Hepatocyte (in vitro differentiated cells): ENCODE measurements at regions not wholly inside any gene's neighbourhood (a gene's known extent, or its start where the extent isn't known, plus 50 kb on each side); places are given as distances from the start of the nearest gene placed in this dataset.

Experiments used
- DNase-seq: peaks from one replicate; pipeline ENCODE4 v3.0.0-alpha.2; 2016; ENCODE audit warnings: low spot score
- H2AFZ ChIP-seq: fragments of 200-600 bp; sonication (generic); 2 replicates; pipeline ENCODE4 v1.6.0; 2016; ENCODE audit warnings: antibody characterized with exemption, mild to moderate bottlenecking
- H3K27ac ChIP-seq: fragments of 200-600 bp; sonication (generic); 2 replicates; pipeline ENCODE4 v1.5.1; 2016; ENCODE audit warnings: mild to moderate bottlenecking
- H3K27me3 ChIP-seq: fragments of 200-600 bp; sonication (generic); 2 replicates; pipeline ENCODE4 v1.6.1; 2016
- H3K36me3 ChIP-seq: fragments of 200-600 bp; sonication (generic); replicated peaks from 2 replicates; pipeline ENCODE4 v1.5.1; 2016; ENCODE audit warnings: low read depth; ENCODE audit not compliant: insufficient read depth
- H3K4me1 ChIP-seq: fragments of 200-600 bp; sonication (generic); 2 replicates; pipeline ENCODE4 v1.5.1; 2016; ENCODE audit warnings: mild to moderate bottlenecking, moderate library complexity; ENCODE audit not compliant: insufficient read depth
- H3K4me2 ChIP-seq: fragments of 200-600 bp; sonication (generic); 2 replicates; pipeline ENCODE4 v1.6.0; 2016
- H3K4me3 ChIP-seq: fragments of 200-600 bp; sonication (generic); 2 replicates; pipeline ENCODE4 v1.5.1; 2016; ENCODE audit warnings: mild to moderate bottlenecking
- H3K79me2 ChIP-seq: fragments of 200-600 bp; sonication (generic); 2 replicates; pipeline ENCODE4 v1.6.0; 2017; ENCODE audit warnings: mild to moderate bottlenecking
- H3K9me2 ChIP-seq: fragments of 200-600 bp; sonication (generic); replicated peaks from 2 replicates; pipeline ENCODE4 v1.6.0; 2017; ENCODE audit warnings: mild to moderate bottlenecking; ENCODE audit not compliant: insufficient read depth
- H3K9me3 ChIP-seq: fragments of 200-600 bp; sonication (generic); 2 replicates; pipeline ENCODE4 v1.5.1; 2016; ENCODE audit warnings: low read depth, mild to moderate bottlenecking
- H4K20me1 ChIP-seq: fragments of 200-600 bp; sonication (generic); 2 replicates; pipeline ENCODE4 v1.6.0; 2016; ENCODE audit warnings: mild to moderate bottlenecking; ENCODE audit not compliant: insufficient read depth, poor library complexity, severe bottlenecking
- CTCF ChIP-seq: fragments of 200-600 bp; sonication (generic); IDR thresholded peaks from 2 replicates; pipeline ENCODE4 v1.5.1; 2016; ENCODE audit warnings: antibody characterized with exemption, mild to moderate bottlenecking; ENCODE audit not compliant: poor library complexity
- EZH2 ChIP-seq: fragments of 200-600 bp; sonication (generic); IDR thresholded peaks from 2 replicates; pipeline ENCODE4 v1.6.1; 2016; ENCODE audit warnings: antibody characterized with exemption, mild to moderate bottlenecking, borderline replicate concordance
- EZH2phosphoT487 ChIP-seq: fragments of 200-600 bp; sonication (generic); IDR thresholded peaks from one replicate; pipeline ENCODE4 v1.6.1; 2018; ENCODE audit warnings: antibody characterized with exemption, mild to moderate bottlenecking, low read depth, moderate library complexity; ENCODE audit not compliant: unreplicated experiment, severe bottlenecking
- WGBS: methylation state at CpG from one replicate; pipeline ENCODE4 v1.1.6; 2016; ENCODE audit warnings: low lambda C conversion rate; ENCODE audit errors: missing lambda C conversion rate; 5-methylcytosine and 5-hydroxymethylcytosine counted together

DNA sequence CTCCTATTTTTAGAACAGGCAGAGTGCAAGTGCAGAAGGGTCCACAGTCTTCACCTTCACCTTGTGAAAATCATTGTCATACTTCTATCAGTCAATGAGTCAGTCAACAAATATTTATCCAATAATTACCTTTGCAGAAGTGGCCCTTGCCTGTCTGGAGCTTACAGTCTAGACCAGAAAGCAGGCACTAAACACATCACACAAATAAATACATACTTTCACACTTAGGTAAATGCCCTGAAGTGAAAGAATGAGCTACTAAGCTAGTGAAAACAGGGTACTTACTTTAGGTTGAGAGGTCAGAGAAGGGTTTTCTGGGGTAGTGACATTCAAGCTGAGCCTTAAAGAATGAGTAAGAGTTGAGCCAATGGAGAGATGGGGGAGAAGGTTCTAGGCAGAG lies 421.9 kb upstream of the ADAMTSL1 start:
- no peaks in the 10 kb centered on the region for H3K9me2 ChIP-seq
- DNase-seq: no peak
- H3K4me3 ChIP-seq: no peak overlapping the region
- no peaks in the 10 kb centered on the region for H4K20me1 ChIP-seq
- no peaks in the 10 kb centered on the region for H3K79me2 ChIP-seq
- no peaks in the 10 kb centered on the region for H3K36me3 ChIP-seq
- H3K4me1 ChIP-seq: peaks cover 9% of the 10 kb centered on the region
- H3K4me2 ChIP-seq: no peak overlapping the region
- H3K27me3 ChIP-seq: no peaks in the 10 kb centered on the region
- TF ChIP-seq EZH2phosphoT487 (no peak), CTCF (no peak), EZH2 (no peak)
- no peak overlapping the region for H3K27ac ChIP-seq
- no peaks in the 10 kb centered on the region for H3K9me3 ChIP-seq
- H2AFZ ChIP-seq: no peak overlapping the region

DNA sequence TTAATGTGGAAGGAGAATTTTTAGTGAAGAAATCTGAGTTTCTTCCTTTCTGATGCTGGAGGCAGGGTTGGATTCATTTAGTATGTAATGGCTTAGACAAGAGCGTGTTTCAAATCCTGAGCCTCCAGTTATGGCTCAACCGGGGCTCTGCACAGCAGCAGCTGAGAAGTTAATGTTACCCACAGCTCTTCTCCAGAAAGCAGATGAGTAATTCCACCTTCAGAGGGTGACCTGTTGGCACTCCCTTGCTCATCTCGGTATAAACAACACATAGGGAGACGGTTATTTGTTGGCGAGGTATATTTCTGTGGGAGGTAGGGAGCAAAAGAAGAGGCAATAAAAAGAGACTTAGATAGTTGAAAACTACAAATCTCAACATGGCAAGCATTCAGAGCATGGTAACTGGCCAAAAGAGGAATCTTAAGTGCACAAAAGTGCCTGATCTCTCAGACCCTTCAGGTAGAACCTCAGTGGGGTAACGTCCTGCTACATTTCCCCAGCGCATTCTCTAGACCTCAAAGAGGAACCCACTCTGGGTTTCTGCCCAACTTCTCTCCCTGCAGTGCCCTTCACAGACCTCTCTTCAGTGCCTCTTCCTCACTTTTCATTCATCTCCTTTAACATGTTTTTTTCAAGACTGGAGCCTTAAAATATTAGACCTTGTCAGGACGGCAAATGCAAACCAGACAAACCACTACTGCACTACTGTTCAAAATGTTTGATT lies 417.5 kb upstream of the ADAMTSL1 start:
- Histone ChIP-seq H3K27ac (no peak overlapping the region), H4K20me1 (no peaks in the 10 kb centered on the region), H3K9me3 (no peaks in the 10 kb centered on the region), H3K4me2 (no peak overlapping the region), H3K9me2 (no peaks in the 10 kb centered on the region), H3K79me2 (no peaks in the 10 kb centered on the region), H3K4me1 (peaks cover 31% of the 10 kb centered on the region), H2AFZ (no peak overlapping the region), H3K4me3 (no peak overlapping the region), H3K27me3 (no peaks in the 10 kb centered on the region), H3K36me3 (no peaks in the 10 kb centered on the region)
- no peak for DNase-seq
- TF ChIP-seq CTCF (no peak), EZH2phosphoT487 (no peak), EZH2 (no peak)
- 73% methylated on average over 8 of the region's 8 CpGs for WGBS

- Histone ChIP-seq H3K36me3 (no peaks in the 10 kb centered on the region), H3K4me2 (no peak overlapping the region), H4K20me1 (no peaks in the 10 kb centered on the region), H3K79me2 (no peaks in the 10 kb centered on the region), H3K27me3 (no peaks in the 10 kb centered on the region), H3K9me3 (no peaks in the 10 kb centered on the region), H3K4me3 (no peak overlapping the region), H3K4me1 (peaks cover 31% of the 10 kb centered on the region), H2AFZ (no peak overlapping the region), H3K9me2 (no peaks in the 10 kb centered on the region), H3K27ac (no peak overlapping the region)
- DNase-seq: no peak
- 94% methylated on average over 4 of the region's 4 CpGs for WGBS
- no peak for TF ChIP-seq EZH2phosphoT487
- TF ChIP-seq CTCF: no peak
- TF ChIP-seq EZH2: no peak
Observed at GRCh38 chr9:18056993-18057369, 417.0 kb upstream of the ADAMTSL1 start.
